K562 (cell line): ENCODE measurements at regions not wholly inside any gene's neighbourhood (a gene's known extent, or its start where the extent isn't known, plus 50 kb on each side); places are given as distances from the start of the nearest gene placed in this dataset.

Source experiments
- ATAC-seq: fragments of 200-7000 bp; cut with Tn5 transposase; 3 replicates; pipeline ENCODE4 v1.9.1; 2020; ENCODE audit warnings: moderate library complexity
- BruUV-seq: library from RNA; stranded (reverse); fragments of 400-500 nt; replicated peaks from 2 replicates; lab custom pipeline; 2021; lab: Mats Ljungman, UMichigan
- CTCF ChIA-PET: fragments of 300-600 bp; formaldehyde crosslinking; extraction: SDS; loops from one replicate; lab custom pipeline; 2021; ENCODE audit warnings: low intra/inter-chr PET ratio; lab: Yijun Ruan, JAX
- POLR2A ChIA-PET: fragments of 300-600, 350-650 bp; sonication (Branson Sonifier 250); formaldehyde crosslinking; extraction: SDS; loops from one replicate; lab custom pipeline; 2021; ENCODE audit warnings: antibody characterized with exemption, inconsistent platforms; lab: Yijun Ruan, JAX
- DNase-seq, 4 experiments: peaks; one replicate each; pipeline versions ENCODE4 v3.0.0 to v3.0.0-alpha.2; 2011 to 2018; ENCODE audit warnings: low spot score in 3 of 4, mixed read lengths in 3 of 4; ENCODE audit errors: extremely low read depth in 1 of 4
- FAIRE-seq: peaks from 2 replicates; lab custom pipeline; 2011; peaks lifted over from hg19 to GRCh38; lab: Jason Lieb, UNC
- H2AFZ ChIP-seq: 2 replicates; pipeline ENCODE4 v1.6.0; 2011; ENCODE audit warnings: low read depth, low read length, control low read depth, inconsistent platforms
- H3K27ac ChIP-seq: fragments of 200-600 bp; 3 replicates; pipeline ENCODE4 v1.8.0; 2011; ENCODE audit warnings: low read depth, mild to moderate bottlenecking, control low read depth, inconsistent platforms, low read length, moderate library complexity, mixed read lengths; ENCODE audit errors: extremely low read depth
- H3K27me3 ChIP-seq, 2 experiments: fragments of 300-600 bp in 1 of 2; 2 replicates in 1 of 2; 3 replicates in 1 of 2; pipeline versions ENCODE4 v1.6.0 to v1.8.0; 2011; ENCODE audit warnings: inconsistent platforms in 2 of 2, low read length in 2 of 2, mild to moderate bottlenecking in 1 of 2, mixed read lengths in 1 of 2, moderate library complexity in 1 of 2; ENCODE audit not compliant: control insufficient read depth in 2 of 2, insufficient read depth in 2 of 2
- H3K36me3 ChIP-seq: fragments of 300-600 bp; 3 replicates; pipeline ENCODE4 v1.8.0; 2011; ENCODE audit warnings: mild to moderate bottlenecking, low read length, inconsistent platforms; ENCODE audit not compliant: control insufficient read depth, insufficient read depth
- H3K4me1 ChIP-seq, 2 experiments: fragments of 200-600 bp in 1 of 2; replicated peaks in 1 of 2; 2 replicates in 1 of 2; 3 replicates in 1 of 2; pipeline versions ENCODE4 v1.5.1 to v1.8.0; 2011; ENCODE audit warnings: inconsistent platforms in 2 of 2, low read length in 2 of 2, mild to moderate bottlenecking in 1 of 2, mixed read lengths in 1 of 2, moderate library complexity in 1 of 2; ENCODE audit not compliant: control insufficient read depth in 2 of 2, insufficient read depth in 2 of 2
- H3K4me2 ChIP-seq: 2 replicates; pipeline ENCODE4 v1.6.1; 2011; ENCODE audit warnings: low read length, control low read depth, inconsistent platforms, mixed read lengths; ENCODE audit not compliant: insufficient read depth
- H3K4me3 ChIP-seq: fragments of 200-600 bp; sonication (generic), shearing (Covaris generic); 2 replicates; pipeline ENCODE4 v1.5.1; 2016; ENCODE audit warnings: control low read depth, inconsistent platforms
- H3K79me2 ChIP-seq: fragments of 200-600 bp; 3 replicates; pipeline ENCODE4 v1.8.0; 2011; ENCODE audit warnings: low read length, inconsistent platforms; ENCODE audit not compliant: control insufficient read depth, insufficient read depth
- H3K9ac ChIP-seq, 2 experiments: 2 replicates each; pipeline versions ENCODE4 v1.6.0 to v1.6.1; 2011; ENCODE audit warnings: low read depth in 2 of 2, low read length in 2 of 2, control low read depth in 1 of 2, inconsistent platforms in 1 of 2, mild to moderate bottlenecking in 1 of 2, mixed read lengths in 1 of 2; ENCODE audit not compliant: insufficient read depth in 1 of 2
- H3K9me1 ChIP-seq: one replicate; pipeline ENCODE4 v1.6.0; 2011; ENCODE audit warnings: inconsistent platforms, mild to moderate bottlenecking, low read length, moderate library complexity; ENCODE audit not compliant: control insufficient read depth, insufficient read depth
- H3K9me3 ChIP-seq: replicated peaks from 2 replicates; pipeline ENCODE4 v1.5.1; 2011; ENCODE audit warnings: low read depth, low read length, inconsistent platforms; ENCODE audit not compliant: control insufficient read depth, insufficient read depth
- H4K20me1 ChIP-seq: replicated peaks from 2 replicates; pipeline ENCODE4 v1.6.1; 2011; ENCODE audit warnings: low read length, inconsistent platforms, mixed read lengths; ENCODE audit not compliant: control insufficient read depth, insufficient read depth
- KAT2B ChIP-seq: IDR thresholded peaks from one replicate; pipeline ENCODE4 v1.6.1; 2012; ENCODE audit warnings: low read depth, mild to moderate bottlenecking, control low read depth, inconsistent platforms, low read length, moderate library complexity
- KLF16 ChIP-seq: IDR thresholded peaks from 2 replicates; pipeline ENCODE4 v1.6.1; 2016; ENCODE audit warnings: antibody characterized with exemption
- NELFE ChIP-seq: IDR thresholded peaks from 2 replicates; pipeline ENCODE4 v1.6.1; 2011; ENCODE audit warnings: mild to moderate bottlenecking; ENCODE audit not compliant: insufficient read depth, insufficient read length
- RAD21 ChIP-seq, 2 experiments: fragments of 250-450 bp in 1 of 2; fragments of 450-650 bp in 1 of 2; sonication (Bioruptor Pico) in 1 of 2; formaldehyde crosslinking in 1 of 2; IDR thresholded peaks in 1 of 2; conservative IDR thresholded peaks in 1 of 2; 2 replicates each; pipeline versions ENCODE4 v1.4.0 to v1.8.0; 2020 to 2022; ENCODE audit warnings: mild to moderate bottlenecking in 2 of 2, moderate library complexity in 1 of 2
- RBM14 ChIP-seq: fragments of 200-400 bp; formaldehyde crosslinking; IDR thresholded peaks from 2 replicates; pipeline ENCODE4 v1.6.1; 2018; ENCODE audit warnings: low read depth, mild to moderate bottlenecking, low read length, moderate library complexity, borderline replicate concordance; ENCODE audit not compliant: insufficient read depth
- TRIM24 ChIP-seq, 2 experiments: fragments of 450-650 bp; IDR thresholded peaks; 2 replicates each; pipeline ENCODE4 v1.6.1; 2016
- ZSCAN32 ChIP-seq: fragments of 450-650 bp; formaldehyde crosslinking; IDR thresholded peaks from 2 replicates; pipeline ENCODE4 v1.4.0; 2020; ENCODE audit warnings: mild to moderate bottlenecking, moderate library complexity
- WGBS: fragments of 100-300 bp; shearing (Covaris generic); methylation state at CpG from one replicate; pipeline ENCODE4 v1.1.6; 2016; ENCODE audit warnings: low coverage, mixed read lengths; ENCODE audit not compliant: insufficient coverage; ENCODE audit errors: missing lambda C conversion rate; 5-methylcytosine and 5-hydroxymethylcytosine counted together
- in situ Hi-C: fragments of 300-500 bp; cut with MboI; formaldehyde crosslinking; loops from 4 replicates; pipeline ENCODE4 v1.15.0; 2018; ENCODE audit warnings: inconsistent platforms, mixed read lengths
- intact Hi-C: fragments of 100-400 bp; cut with micrococcal nuclease; formaldehyde crosslinking; loops from 2 replicates; pipeline ENCODE4 v1.14.2; 2022
- TF ChIP-seq, protein P1 (sequence below): fragments of 450-650 bp; IDR thresholded peaks from 2 replicates; pipeline ENCODE4 v1.6.1; 2016; ENCODE audit warnings: low read depth, mild to moderate bottlenecking, moderate library complexity
- TF ChIP-seq, protein P2 (sequence below): fragments of 450-650 bp; formaldehyde crosslinking; conservative IDR thresholded peaks from 2 replicates; pipeline ENCODE4 v1.4.0; 2022; ENCODE audit warnings: mild to moderate bottlenecking, missing genetic modification characterization
- TF ChIP-seq, protein P3 (sequence below): fragments of 450-650 bp; conservative IDR thresholded peaks from 2 replicates; pipeline ENCODE4 v1.6.1; 2016; ENCODE audit warnings: missing genetic modification characterization, low read depth, mild to moderate bottlenecking, control low read depth, missing compliant biosample characterization
- TF ChIP-seq, protein P4 (sequence below): fragments of 250-450 bp; sonication (Bioruptor Pico); IDR thresholded peaks from 2 replicates; pipeline ENCODE4 v1.5.0; 2021

DNA sequence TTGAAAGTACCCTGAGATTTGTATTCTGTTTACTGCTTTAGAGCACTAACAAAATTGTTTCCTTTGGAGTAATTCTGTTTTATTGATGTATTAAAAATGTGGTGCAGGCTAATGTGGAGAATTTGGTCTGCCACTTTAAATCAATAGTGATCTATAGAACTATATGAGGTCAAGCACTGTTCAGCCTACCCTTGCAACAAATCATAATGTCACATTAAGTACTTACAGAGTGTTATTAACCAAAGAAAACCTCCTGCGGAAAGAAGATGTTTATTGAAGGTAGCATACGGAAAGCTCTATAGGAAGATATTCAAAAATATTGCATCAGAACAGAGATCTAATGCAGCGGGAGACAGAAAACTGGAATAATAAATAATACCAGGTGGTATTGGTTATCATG is 865.0 kb upstream of the TYRP1 start:
- no TSS peak for BruUV-seq

DNA sequence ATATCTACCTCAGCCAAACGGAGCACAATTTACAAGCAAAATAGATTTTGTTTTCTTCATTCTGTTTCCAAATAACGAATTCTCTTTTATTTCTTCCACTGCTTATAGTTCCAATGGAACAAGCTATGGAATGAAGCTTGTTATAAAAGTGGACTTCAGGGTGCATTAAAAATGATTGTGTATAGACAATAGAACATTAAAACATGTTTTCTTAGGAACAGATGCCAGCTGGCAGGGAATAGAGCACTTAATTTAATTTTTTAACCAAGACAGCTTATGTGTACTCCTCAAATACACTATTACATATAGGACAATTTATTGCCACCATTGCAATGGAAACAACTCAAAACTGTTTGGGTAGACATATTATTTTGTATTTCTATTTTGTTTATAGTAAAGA is 860.1 kb upstream of the TYRP1 start:
- intact Hi-C loops (no loop called here), in situ Hi-C loops (no loop called here)
- no peak overlapping the region for H3K9ac ChIP-seq
- ATAC-seq (no peak), DNase-seq (no peak), FAIRE-seq (no peak)
- no peak overlapping the region for H3K4me3 ChIP-seq
- H3K27me3 ChIP-seq = no peaks in the 10 kb centered on the region
- 0% methylated on average over 2 of the region's 2 CpGs for WGBS
- H3K4me1 ChIP-seq = no peaks in the 10 kb centered on the region
- no TSS peak for BruUV-seq
- no peaks in the 10 kb centered on the region for H3K36me3 ChIP-seq
- ChIA-PET POLR2A (no interaction called here), CTCF (no interaction called here)
- H3K9me3 ChIP-seq = no peaks in the 10 kb centered on the region
- no peak overlapping the region for H3K4me2 ChIP-seq
- H3K27ac ChIP-seq = no peak overlapping the region
- H3K9me1 ChIP-seq = no peaks in the 10 kb centered on the region
- no peaks in the 10 kb centered on the region for H4K20me1 ChIP-seq
- H2AFZ ChIP-seq = no peak overlapping the region
- H3K79me2 ChIP-seq = no peaks in the 10 kb centered on the region
- no peak for TF ChIP-seq ZSCAN32
- TF ChIP-seq, protein P1, sequence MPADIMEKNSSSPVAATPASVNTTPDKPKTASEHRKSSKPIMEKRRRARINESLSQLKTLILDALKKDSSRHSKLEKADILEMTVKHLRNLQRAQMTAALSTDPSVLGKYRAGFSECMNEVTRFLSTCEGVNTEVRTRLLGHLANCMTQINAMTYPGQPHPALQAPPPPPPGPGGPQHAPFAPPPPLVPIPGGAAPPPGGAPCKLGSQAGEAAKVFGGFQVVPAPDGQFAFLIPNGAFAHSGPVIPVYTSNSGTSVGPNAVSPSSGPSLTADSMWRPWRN = no peak
- TF ChIP-seq, protein P2, sequence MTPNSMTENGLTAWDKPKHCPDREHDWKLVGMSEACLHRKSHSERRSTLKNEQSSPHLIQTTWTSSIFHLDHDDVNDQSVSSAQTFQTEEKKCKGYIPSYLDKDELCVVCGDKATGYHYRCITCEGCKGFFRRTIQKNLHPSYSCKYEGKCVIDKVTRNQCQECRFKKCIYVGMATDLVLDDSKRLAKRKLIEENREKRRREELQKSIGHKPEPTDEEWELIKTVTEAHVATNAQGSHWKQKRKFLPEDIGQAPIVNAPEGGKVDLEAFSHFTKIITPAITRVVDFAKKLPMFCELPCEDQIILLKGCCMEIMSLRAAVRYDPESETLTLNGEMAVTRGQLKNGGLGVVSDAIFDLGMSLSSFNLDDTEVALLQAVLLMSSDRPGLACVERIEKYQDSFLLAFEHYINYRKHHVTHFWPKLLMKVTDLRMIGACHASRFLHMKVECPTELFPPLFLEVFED = no peak
- no peak for TF ChIP-seq TRIM24 (IDR thresholded peaks at IDR 0.05)
- TF ChIP-seq, protein P3, sequence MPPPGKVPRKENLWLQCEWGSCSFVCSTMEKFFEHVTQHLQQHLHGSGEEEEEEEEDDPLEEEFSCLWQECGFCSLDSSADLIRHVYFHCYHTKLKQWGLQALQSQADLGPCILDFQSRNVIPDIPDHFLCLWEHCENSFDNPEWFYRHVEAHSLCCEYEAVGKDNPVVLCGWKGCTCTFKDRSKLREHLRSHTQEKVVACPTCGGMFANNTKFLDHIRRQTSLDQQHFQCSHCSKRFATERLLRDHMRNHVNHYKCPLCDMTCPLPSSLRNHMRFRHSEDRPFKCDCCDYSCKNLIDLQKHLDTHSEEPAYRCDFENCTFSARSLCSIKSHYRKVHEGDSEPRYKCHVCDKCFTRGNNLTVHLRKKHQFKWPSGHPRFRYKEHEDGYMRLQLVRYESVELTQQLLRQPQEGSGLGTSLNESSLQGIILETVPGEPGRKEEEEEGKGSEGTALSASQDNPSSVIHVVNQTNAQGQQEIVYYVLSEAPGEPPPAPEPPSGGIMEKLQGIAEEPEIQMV (tag) = no peak

More for the DNA sequence above, 865.0 kb upstream of the TYRP1 start:
- intact Hi-C loops = no loop called here
- Histone ChIP-seq H3K4me2 (no peak overlapping the region), H3K9me1 (no peaks in the 10 kb centered on the region)
- TF ChIP-seq, protein P4, sequence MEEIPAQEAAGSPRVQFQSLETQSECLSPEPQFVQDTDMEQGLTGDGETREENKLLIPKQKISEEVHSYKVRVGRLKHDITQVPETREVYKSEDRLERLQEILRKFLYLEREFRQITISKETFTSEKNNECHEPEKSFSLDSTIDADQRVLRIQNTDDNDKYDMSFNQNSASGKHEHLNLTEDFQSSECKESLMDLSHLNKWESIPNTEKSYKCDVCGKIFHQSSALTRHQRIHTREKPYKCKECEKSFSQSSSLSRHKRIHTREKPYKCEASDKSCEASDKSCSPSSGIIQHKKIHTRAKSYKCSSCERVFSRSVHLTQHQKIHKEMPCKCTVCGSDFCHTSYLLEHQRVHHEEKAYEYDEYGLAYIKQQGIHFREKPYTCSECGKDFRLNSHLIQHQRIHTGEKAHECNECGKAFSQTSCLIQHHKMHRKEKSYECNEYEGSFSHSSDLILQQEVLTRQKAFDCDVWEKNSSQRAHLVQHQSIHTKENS (CRISPR knock-in tag) = no peak
- TF ChIP-seq KAT2B = no peak
- no peak for TF ChIP-seq NELFE
- no peak for TF ChIP-seq RAD21 (CRISPR knock-in tag; conservative IDR thresholded peaks at IDR 0.05 in 1 of 2, IDR thresholded peaks at IDR 0.05 in 1 of 2)
- TF ChIP-seq RBM14 = no peak
- TF ChIP-seq KLF16 = no peak
- TF ChIP-seq, all 486 proteins: peak for 0
- FAIRE-seq (no peak), DNase-seq (no peak), ATAC-seq (no peak)
- Histone ChIP-seq H2AFZ (no peak overlapping the region), H3K4me3 (no peak overlapping the region), H3K27ac (no peak overlapping the region), H3K79me2 (no peaks in the 10 kb centered on the region), H3K9me3 (no peaks in the 10 kb centered on the region), H3K4me1 (no peaks in the 10 kb centered on the region), H3K27me3 (no peaks in the 10 kb centered on the region), H4K20me1 (no peaks in the 10 kb centered on the region), H3K36me3 (no peaks in the 10 kb centered on the region), H3K9ac (no peak overlapping the region)
- 0% methylated on average over 3 of the region's 3 CpGs for WGBS
- in situ Hi-C loops = no loop called here
- ChIA-PET CTCF (no interaction called here), POLR2A (no interaction called here)
